Tibial nerve (tissue), 3 donors: ENCODE measurements at regions not wholly inside any gene's neighbourhood (a gene's known extent, or its start where the extent isn't known, plus 50 kb on each side); places are given as distances from the start of the nearest gene placed in this dataset.

Experiments
- CTCF ChIP-seq, 5 experiments: fragments of 200-600 bp in 3 of 5; fragments of 450-650 bp in 2 of 5; sonication (generic) in 3 of 5; IDR thresholded peaks; one replicate each; pipeline ENCODE4 v1.5.1; 2016 to 2019; ENCODE audit warnings: antibody characterized with exemption in 5 of 5, mild to moderate bottlenecking in 3 of 5, moderate library complexity in 2 of 5
- POLR2A ChIP-seq, 2 donors: fragments of 450-650 bp; IDR thresholded peaks; one replicate each; pipeline ENCODE4 v1.6.1; 2017; ENCODE audit warnings: antibody characterized with exemption in 2 of 2, mild to moderate bottlenecking in 2 of 2, moderate library complexity in 2 of 2

- TF ChIP-seq POLR2A (IDR thresholded peaks at IDR 0.05) (no peak), CTCF (IDR thresholded peaks at IDR 0.05) (no peak)
These were observed 2120.0 kb upstream of the RAG2 start for GRCh38 chr11:38718049-38718448.
